T47D (cell line): ENCODE measurements at regions not wholly inside any gene's neighbourhood (a gene's known extent, or its start where the extent isn't known, plus 50 kb on each side); places are given as distances from the start of the nearest gene placed in this dataset.

Source experiments
- DNase-seq, 2 experiments: peaks; one replicate each; pipeline versions ENCODE4 v3.0.0 to v3.0.0-alpha.2; 2011 to 2012; ENCODE audit warnings: low read depth in 1 of 2, low spot score in 1 of 2
- JUND ChIP-seq: IDR thresholded peaks from 2 replicates; pipeline ENCODE4 v1.6.1; 2012; ENCODE audit warnings: low read depth
- in situ Hi-C: cut with HindIII; loops from 2 replicates; pipeline ENCODE4 v1.10.0; 2016; ENCODE audit warnings: low sequenced_read_pairs, low pct_unique_long_range_greater_than_20kb

GRCh38 chr3:76643623-76644304 is 396.1 kb upstream of the ROBO2 start:
- no peak for TF ChIP-seq JUND
- in situ Hi-C loops = no loop called here

DNA sequence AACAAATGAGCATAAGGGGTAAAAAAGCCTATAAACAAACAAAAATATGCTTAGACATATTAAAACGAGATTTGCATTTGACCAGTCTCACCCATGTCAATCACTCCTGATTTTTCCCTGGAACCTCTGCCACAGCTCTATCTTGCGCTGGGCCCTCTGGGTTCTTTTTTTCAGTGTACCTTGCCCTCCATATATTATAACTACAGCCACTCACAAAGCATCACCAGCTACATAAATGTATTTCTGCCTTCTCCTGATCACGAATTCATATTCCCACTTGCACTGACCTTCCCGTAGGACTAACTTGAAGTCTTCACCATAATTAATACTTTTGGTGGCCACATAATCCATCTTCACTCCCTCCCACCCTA is 395.6 kb upstream of the ROBO2 start:
- no peak for DNase-seq
- TF ChIP-seq JUND = no peak
- in situ Hi-C loops = no loop called here

More at GRCh38 chr3:76643623-76644304, 396.1 kb upstream of the ROBO2 start:
- no peak for DNase-seq

- no peak for DNase-seq
- in situ Hi-C loops = no loop called here
- TF ChIP-seq JUND = no peak
Observed at GRCh38 chr3:76645724-76646123, 394.2 kb upstream of the ROBO2 start.

DNA sequence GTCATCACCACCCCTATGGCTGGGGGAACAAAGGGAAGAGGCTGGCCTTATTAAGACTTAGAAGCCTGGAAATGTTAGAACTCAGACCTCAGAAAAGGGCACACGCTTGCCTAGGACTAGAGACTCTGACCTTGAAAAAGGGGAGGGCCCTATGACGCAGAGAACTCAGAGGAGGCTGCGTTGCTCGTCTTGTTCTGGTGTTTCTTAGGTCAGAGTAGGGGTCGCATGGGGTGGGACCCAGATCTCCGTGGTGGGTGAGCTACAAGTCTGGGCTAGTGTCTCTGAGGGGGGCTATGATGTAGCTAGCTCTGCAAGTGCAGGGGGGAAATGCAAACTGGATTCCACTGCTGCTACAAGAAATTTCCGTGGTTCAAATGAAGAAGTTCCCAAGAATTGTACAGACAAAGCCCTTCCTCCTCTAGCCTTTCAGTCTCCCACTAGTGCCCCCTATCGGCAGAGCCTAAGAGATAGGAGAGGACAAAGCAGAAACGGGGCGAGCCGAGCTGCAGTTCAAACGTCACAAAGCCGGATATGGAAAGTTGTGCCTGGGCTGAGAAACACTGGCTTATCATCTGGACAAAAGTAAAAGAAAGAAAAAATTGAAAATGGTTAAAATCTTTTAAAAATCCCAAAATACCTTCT is 392.9 kb upstream of the ROBO2 start:
- DNase-seq = no peak
- no peak for TF ChIP-seq JUND
- in situ Hi-C loops = no loop called here

- in situ Hi-C loops = no loop called here
- DNase-seq = peak in 1 of 2 experiments; percentile 45
- no peak for TF ChIP-seq JUND
Observed at GRCh38 chr3:76651784-76652183, 388.1 kb upstream of the ROBO2 start.

- no peak for TF ChIP-seq JUND
- in situ Hi-C loops = no loop called here
- DNase-seq = no peak
Observed at GRCh38 chr3:76652524-76652923, 387.4 kb upstream of the ROBO2 start.

DNA sequence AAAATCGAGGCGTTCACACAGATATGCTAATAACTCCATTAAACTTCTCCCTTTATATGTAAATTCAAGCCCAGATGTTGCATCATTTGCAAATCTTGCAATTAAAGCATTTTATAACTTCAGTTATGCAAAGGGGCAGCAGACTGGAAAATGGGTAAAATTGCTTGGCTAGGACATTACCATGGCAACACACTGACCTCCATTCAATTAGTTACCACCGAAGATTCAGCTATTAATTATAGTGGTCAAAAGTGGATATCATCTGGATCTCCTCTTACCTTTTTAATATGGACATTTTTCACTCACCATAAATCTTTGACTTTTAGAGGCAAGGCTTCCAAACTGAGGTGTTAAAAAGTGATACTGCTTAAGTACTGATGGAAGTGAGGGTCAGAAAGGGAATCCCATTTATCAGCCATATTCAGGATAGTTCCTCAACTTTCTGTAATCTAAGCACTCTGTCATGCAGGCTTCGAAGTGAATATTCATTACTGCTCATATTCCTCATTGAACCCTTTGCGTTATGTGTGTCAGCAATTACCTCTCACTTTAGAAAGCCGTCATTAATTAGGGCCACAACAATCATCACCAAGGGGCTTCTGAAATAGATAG is 386.2 kb upstream of the ROBO2 start:
- DNase-seq = no peak
- no peak for TF ChIP-seq JUND
- in situ Hi-C loops = no loop called here

- DNase-seq = no peak
- in situ Hi-C loops = no loop called here
- no peak for TF ChIP-seq JUND
Observed at GRCh38 chr3:76656531-76657070, 383.3 kb upstream of the ROBO2 start.

GRCh38 chr3:76657909-76658308 is 382.0 kb upstream of the ROBO2 start:
- no peak for DNase-seq
- TF ChIP-seq JUND = no peak
- in situ Hi-C loops = no loop called here

- TF ChIP-seq JUND = no peak
- DNase-seq = no peak
- in situ Hi-C loops = no loop called here
Observed at GRCh38 chr3:76661527-76662250, 378.2 kb upstream of the ROBO2 start.

DNA sequence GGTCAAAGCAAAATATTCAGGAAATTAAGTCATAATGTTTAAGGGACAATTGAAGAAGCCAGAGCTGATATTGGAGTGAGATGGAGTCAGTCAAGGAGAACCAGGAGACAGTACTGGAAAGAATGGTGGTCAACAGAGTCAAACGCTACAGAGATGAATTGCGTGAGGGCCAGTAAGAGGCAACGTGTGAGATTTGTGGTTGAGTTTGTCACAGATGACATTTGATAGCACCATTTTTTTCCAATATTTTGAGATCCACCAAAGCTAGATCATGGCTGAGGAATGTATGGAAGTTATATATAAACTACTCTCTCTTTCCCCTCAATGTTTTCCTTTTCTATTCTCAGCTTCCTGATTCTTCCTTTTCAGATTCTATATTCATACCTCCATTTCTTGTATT is 375.1 kb upstream of the ROBO2 start:
- in situ Hi-C loops = no loop called here
- TF ChIP-seq JUND = no peak

GRCh38 chr3:76668653-76669052 is 371.2 kb upstream of the ROBO2 start:
- no peak for TF ChIP-seq JUND
- no peak for DNase-seq
- in situ Hi-C loops = no loop called here

More for the DNA sequence above, 375.1 kb upstream of the ROBO2 start:
- no peak for DNase-seq

DNA sequence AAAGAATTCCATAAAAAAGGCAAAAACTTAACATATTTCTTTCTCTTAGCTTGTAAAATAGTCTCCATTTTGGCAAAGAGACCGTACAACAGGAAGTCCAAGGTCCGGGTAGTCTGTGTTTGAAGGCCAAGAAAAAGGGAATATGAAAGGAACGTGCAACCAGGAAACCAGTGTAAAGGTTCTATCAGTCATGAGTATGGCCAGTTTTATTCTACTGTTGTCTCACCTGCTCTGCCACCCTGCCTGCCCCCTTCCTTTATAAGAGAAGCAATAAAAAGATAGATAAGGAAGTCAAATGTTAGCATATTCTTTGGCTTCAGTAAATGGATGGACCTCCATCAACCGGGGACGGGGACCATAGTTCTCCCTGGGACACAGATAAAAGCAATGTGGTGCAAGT is 370.6 kb upstream of the ROBO2 start:
- in situ Hi-C loops = no loop called here
- no peak for DNase-seq
- TF ChIP-seq JUND = no peak
